ENCODE measurements at regions not wholly inside any gene's neighbourhood (a gene's known extent, or its start where the extent isn't known, plus 50 kb on each side); places are given as distances from the start of the nearest gene placed in this dataset.

DNA sequence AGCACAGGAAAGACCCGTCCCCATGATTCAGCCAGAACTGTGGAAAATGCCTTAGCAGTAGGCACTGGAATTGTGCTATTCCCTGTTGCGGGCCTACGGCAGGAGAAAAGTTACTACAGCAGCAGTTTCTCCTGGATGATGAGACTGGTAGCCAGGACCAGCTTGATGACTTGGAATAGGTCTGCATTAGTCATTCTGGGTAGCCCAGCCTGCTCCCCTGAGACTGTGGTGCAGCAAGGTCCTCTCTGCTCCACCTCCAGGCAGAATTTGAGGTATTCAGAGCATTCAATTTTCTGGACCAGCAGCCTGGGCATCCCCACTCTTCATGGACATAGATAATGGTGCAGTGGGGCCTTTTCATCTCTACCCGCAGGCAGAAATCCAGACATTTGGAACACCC lies 490.0 kb downstream of the SH2D4B start:
- no peak for DNase-seq

- no peak for DNase-seq
Measured at GRCh38 chr10:81031774-81032173, 494.1 kb downstream of the SH2D4B start.

DNA sequence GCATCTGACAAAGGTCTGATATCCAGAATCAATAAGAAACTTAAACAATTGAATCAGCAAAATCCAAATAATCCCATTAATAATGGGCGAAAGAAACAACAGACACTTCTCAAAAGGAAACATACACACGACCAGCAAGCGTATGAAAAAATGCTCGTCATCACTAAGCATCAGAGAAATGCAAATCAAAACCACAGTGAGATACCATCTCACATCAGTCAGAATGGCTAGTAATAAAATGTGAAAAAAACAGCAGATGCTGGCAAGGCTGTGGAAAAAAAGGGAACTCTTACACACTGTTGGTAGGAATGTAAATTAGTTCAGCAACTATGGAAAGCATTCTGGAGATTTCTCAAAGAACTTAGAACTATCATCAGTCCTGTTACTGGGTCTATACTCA lies 496.7 kb downstream of the SH2D4B start:
- no peak for DNase-seq

DNA sequence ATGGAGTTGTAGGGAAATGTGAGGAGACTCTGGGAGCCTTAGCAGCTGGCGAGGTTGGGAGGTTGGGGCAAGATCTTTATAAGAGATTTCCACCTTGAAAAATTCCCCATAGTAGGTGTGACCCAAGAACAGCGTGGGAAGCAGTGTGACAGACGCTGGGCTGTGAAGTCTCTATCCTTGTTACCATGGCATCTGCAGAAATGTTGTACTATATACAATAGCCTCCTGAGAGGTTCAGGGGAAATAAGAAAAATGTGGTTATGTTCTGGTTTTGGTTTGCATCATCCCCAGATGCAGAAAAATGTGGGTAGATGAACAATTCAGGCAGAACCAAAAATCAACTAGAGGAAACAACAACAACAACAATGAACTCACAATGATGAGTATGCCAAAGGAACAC lies 498.6 kb downstream of the SH2D4B start:
- DNase-seq = no peak

- no peak for DNase-seq
Measured at GRCh38 chr10:81040031-81040430, 502.3 kb downstream of the SH2D4B start.

- no peak for DNase-seq
Measured at GRCh38 chr10:81040940-81041339, 503.2 kb downstream of the SH2D4B start.

- no peak for DNase-seq
Measured at GRCh38 chr10:81042647-81043046, 504.9 kb downstream of the SH2D4B start.

- no peak for DNase-seq
Measured at GRCh38 chr10:81065474-81065873, 527.8 kb downstream of the SH2D4B start.

GRCh38 chr10:81068460-81068859 lies 530.8 kb downstream of the SH2D4B start:
- DNase-seq = no peak

GRCh38 chr10:81071087-81071796 lies 533.5 kb downstream of the SH2D4B start:
- DNase-seq = no peak

GRCh38 chr10:81073155-81073554 lies 535.5 kb downstream of the SH2D4B start:
- no peak for DNase-seq

GRCh38 chr10:81081887-81082620 lies 544.4 kb downstream of the SH2D4B start:
- no peak for DNase-seq

- no peak for DNase-seq
Measured at GRCh38 chr10:81082621-81083376, 545.1 kb downstream of the SH2D4B start.

GRCh38 chr10:81093056-81093455 lies 555.4 kb downstream of the SH2D4B start:
- no peak for DNase-seq

GRCh38 chr10:81095238-81095637 lies 557.5 kb downstream of the SH2D4B start:
- no peak for DNase-seq

DNA sequence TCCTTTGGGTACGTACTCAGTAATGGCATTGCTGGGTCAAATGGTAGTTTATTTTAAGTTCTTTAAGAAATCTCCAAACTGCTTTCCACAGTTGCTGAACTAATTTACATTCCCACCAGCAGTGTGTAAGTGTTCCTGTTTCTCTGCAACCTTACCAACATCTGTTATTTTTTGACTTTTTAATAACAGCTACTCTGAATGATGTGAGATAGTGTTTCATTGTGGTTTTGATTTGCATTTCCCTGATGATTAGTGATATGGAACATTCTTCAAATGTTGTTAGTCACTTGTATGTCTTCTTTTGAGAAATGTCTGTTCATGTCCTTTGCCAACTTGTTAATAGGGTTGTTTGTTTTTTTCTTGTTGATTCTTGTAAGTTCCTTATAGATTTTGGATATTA lies 558.9 kb downstream of the SH2D4B start:
- no peak for DNase-seq

GRCh38 chr10:81101062-81101461 lies 563.4 kb downstream of the SH2D4B start:
- DNase-seq = no peak

GRCh38 chr10:81104494-81104893 lies 566.8 kb downstream of the SH2D4B start:
- DNase-seq = no peak

GRCh38 chr10:81108516-81109199 lies 571.0 kb downstream of the SH2D4B start:
- DNase-seq = no peak

- DNase-seq = no peak
Measured at GRCh38 chr10:81109200-81109752, 571.6 kb downstream of the SH2D4B start.

DNA sequence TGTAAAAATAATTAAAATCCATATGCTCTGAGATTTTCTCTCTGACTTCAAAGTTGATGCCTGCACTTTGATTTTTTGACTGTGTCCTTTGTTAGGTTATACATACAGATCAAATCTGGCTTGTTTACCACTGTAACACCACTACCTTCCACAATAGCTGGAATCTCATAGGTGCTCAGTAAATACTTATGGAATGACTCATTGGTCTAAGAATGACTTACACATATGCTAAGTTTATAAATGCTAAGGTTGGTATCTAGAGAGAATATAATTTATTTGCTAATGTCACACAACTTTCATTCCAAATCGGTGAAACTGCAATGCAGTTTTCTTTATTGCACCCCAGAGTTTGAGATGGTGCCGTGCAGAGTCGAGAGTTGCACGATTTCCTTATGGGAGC lies 578.5 kb downstream of the SH2D4B start:
- DNase-seq = no peak

- no peak for DNase-seq
Measured at GRCh38 chr10:81116990-81117389, 579.3 kb downstream of the SH2D4B start.

DNA sequence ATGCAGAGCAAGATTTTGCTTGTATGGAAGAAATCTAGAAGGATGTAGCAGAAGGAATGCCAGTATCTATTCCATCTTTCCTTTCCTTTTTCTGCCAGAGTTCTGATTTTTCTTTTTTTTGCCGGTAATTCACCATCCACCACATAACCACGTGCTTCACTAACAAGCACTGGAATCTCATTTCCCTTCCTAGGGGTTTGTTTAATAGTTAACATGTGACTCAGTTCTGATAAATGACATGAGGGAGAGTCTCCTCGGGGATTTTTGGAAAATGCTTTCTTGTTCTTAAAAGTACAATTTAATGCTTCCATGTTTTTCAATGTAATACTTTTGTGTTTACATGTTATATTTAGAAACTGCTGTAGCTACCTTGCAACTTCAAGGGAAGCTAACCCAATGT lies 590.2 kb downstream of the SH2D4B start:
- DNase-seq = no peak
